ENCODE measurements at regions not wholly inside any gene's neighbourhood (a gene's known extent, or its start where the extent isn't known, plus 50 kb on each side); places are given as distances from the start of the nearest gene placed in this dataset.

DNA sequence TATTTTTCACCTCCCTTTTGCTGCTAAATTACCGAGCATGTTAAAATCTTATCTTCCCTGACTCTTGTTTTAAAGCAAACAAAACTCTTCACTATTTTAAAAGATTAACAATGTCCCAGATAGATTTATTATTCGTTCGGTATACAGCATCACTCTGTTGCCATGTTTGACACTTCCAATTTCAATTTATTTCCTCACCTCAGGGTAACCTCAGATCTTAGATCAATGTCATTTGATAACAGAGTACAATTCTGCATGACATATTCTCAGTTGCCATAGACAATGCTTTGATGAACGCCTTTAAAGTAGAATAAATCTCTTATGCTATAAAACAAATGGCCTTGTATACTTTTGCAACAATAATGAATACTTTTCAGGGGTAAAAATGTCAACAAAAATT, 1078.1 kb upstream of the IGFBP7 start:
- no peak for DNase-seq

DNA sequence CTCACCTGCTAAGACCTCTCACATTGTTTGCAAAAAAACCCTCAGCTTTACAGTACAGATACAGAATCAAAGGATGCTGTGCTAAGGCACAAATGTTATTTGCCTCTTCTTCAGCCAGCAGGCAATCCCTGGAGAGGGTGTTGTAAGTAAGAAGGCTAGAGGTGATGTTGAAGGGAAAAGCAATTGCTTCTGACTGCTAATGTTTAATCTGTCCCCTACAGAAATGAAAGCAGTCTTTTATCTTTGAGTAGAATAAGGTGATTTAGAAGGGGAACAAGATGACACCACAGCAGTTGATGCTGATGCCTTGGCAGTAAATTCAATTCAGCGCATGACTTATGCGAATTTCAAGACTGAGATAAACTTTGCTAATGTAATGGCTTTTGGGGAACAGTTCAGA, 1064.8 kb upstream of the IGFBP7 start:
- DNase-seq, result no peak

DNA sequence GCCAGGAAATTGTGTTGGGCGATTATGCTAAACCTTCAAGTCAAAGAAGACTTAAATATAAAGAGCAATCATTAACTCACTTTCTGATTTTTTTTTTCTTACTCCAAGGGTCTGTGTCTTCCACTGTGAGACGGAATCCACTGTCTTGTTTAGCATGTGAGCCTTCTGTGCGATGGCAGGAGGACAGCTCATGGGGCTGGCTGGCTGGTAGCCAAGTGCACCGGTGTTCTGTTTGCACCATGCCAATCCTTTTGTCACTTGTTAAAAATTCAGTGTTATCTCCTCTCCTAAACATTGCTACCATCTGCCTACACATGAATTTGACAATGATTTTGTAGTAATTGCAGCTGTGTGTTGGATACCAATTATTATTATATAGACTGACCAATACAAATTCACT, 1056.3 kb upstream of the IGFBP7 start:
- peak in 2 of 3 experiments; percentile 3 to 52 for DNase-seq

DNA sequence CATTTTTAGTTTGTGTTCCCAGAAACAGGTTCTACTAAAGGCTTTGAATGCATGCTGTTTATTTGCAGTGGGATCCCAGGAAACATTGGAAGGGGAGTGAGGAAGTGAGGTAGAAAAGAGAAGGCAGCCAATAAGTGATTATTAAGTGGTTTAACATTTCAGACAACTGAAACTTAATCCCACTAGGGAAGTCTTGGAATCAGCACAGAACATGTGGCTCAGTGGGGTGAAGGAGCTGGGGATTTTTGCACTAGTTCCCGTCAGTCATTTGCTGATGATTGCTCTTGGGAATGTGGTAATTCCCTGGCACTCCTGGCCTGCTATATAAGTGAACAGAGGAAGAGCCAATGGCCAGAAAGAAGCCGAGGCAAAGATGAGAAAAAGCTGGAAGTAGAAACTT, 1053.0 kb upstream of the IGFBP7 start:
- no peak for DNase-seq

DNA sequence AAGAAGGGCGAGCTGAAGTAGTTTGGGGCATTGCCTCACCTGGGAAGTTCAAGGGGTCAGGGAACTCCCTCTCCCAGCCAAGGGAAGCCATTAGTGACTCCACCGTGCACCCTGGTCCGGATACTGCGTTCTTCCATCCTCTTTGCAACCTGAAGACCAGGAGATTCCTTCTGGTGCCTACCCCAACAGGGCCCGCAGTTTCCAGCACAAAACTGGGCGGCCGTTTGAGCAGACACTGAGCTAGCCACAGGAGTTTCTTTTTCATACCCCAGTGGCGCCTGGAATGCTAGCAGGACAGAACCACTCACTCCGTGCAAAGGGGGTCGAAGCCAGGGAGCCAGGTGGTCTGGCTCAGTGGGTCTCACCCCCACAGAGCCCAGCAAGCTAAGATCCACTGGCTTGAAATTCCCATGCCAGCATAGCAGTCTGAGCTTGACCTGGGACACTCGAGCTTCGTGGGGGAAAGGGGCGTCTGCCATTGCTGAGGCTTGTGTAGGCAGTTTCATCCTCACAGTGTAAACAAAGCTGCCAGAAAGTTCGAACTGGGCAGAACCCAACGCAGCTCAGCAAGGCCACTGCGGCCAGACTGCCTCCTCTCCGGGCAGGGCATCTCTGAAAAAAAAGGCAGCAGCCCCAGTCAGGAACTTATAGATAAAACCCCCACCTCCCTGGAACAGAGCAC, 1039.4 kb upstream of the IGFBP7 start:
- DNase-seq, result no peak

DNA sequence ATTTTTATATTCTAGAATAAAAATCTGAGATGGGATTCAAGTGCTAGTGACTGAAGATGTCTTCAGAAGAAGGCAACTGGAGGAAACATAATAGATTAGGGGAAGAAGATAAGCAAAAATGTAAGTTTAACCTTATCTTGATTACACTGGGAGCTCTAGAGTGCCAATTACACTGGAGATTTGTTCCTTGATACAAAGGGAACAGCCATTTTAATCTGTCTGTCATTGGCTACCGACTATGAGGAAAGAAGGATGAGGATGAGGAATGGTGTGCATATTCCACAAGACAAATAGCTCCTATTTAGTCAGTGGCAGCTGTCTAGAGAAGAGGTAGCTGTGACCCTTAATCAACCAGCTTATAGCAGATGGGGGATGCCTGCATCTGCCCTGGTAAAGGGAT, 1034.5 kb upstream of the IGFBP7 start:
- no peak for DNase-seq

DNA sequence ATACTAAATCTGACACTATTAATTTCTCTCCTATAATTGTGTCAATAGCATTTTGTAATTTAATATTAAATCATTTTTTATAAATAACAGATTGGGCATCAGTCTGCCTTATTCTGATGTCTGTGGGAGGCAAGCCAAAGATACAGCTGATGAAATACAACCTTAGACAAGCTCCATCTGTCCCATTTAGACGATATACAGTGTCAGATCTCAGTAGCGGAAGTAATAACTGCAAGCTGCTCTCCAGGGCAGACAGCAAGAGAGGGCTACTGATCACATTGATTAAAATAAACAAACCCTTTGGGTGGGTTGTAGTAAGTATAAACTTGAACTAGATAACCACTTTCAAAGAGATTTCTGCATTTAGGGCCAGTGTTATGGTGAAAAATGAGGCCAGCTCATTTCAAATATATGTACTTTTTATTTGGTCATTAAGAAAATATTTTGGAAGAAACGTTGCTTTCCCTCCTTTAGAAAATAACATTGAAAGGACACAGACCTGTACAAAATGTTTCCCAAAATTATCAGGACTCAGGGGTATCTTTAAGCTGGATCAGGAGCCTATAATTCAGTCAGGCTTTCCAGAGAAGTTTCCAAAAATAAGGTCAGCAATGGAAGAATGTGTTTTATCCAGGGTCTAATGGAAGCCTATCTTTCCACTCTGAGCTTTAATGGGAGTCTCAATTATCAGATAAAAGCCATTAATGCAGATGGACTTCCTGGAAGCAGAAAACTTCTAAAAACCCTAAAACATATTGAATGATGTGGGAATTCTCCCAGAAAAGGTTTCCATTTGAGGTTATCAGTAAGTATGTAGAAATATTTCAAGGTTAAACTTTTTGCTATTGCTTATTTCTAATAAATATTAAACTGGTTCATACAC, 1028.8 kb upstream of the IGFBP7 start:
- no peak for DNase-seq

DNA sequence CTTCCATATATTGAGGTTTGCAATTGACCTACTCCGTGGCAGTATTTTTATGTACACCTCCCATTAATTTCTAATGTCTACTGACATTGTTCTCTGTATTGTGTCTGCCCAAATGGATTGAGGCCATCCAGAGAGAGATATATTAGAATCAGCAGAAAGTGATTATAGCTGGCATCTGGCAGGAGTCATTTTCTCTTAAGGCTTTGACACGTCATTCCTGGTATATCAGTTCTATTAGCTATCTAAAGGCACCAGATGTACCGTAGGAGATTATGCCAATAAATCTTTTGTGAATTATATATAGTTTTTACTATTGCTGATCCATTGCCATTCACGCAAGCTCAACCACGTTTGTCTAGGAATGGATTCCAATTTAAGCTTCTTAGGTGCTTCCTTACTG, 1026.4 kb upstream of the IGFBP7 start:
- DNase-seq, result no peak

DNA sequence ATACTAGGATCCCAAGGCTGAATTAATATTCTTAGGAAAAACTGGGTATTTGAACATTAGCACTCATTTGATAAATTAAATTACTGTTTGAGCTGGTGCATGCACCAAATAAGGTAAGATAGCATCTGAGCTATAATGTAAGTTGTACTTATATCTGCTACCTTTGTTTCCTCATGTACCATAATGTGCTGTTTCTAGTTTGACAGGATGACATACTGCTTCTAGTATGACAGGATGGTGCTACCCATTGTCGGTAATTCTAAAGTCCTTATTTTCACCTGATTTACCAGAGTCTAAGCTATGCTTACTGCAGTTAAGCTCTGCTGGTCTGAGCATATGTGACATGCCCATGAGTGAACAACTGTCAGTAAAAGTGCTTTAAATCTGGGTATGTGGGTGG, 1017.5 kb upstream of the IGFBP7 start:
- no peak for DNase-seq

DNA sequence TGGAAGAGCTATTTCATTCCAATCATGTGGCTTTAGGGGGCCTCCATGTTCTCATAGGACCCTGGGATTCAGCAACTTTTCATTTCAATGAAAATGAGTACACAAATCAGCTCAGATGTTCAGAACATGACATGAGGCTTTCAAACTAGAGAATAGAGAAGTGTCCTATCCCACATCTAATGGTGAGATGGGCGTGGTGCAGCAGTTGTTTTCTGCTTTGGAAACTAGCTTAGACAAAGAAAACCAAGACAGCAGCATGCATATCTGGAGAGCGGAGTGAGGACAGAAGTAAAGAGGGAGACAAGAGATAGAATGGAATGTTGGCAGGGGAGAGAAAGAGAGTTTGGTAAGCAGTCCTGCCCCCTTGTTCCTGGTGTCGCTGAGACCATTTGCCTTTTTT, 1009.1 kb upstream of the IGFBP7 start:
- no peak for DNase-seq

DNA sequence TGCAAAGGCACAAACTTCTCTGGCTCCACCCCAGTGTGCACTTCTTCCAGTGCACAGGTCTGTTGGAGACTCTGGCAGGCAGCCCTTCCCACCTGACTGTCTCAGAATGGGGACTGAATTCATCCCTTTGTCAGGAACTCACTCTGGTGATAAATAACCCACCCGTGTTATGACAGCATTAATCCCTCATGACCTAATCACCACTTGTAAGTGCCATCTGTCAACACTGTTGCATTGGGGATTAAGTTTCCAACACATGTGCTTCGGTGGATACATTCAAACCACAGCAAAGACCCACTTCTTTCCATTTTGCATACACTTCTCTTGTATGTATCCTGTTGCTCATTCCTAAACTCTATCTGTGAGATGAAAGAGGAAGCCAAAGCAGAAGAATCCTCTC, 1002.9 kb upstream of the IGFBP7 start:
- DNase-seq, result peak in 2 of 3 experiments; percentile 25 to 74

DNA sequence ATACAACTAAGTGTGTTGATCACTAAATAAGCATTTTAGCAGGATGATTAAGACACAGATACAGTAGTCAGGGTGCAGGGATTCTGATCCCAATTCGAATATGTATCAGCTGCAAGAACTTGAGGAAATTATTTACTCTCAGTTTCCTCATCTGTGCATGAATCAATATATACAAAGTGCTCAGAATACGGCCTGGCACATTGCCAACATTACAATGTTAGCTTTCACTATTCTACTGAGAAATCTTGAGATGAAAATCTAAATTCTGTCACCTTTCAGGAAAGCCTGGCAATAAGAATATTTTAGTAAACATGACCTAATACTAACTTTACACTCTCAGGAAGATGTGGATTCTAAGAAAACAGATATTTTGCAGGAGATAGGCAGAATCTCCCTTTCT, 1001.6 kb upstream of the IGFBP7 start:
- peak in 1 of 3 experiments; percentile 15 for DNase-seq

DNA sequence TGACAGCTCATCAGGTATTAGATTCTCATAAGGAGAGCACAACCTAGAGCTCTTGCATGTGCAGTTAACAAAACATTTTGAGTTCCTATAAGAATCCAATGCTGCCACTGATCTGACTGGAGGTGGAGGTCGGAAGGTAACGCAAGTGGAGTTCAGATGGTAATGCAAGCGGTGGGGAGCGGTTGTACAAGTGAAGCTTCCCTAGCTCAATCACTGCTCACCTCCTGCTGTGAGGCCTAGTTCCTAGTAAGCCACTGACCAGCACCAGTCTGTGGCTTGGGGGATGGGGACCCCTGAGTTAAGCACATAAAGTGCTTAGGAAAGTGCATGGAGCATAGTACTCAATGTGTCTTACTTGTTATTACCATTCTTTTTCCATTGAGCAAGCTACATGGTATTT, 983.2 kb upstream of the IGFBP7 start:
- DNase-seq, result no peak

DNA sequence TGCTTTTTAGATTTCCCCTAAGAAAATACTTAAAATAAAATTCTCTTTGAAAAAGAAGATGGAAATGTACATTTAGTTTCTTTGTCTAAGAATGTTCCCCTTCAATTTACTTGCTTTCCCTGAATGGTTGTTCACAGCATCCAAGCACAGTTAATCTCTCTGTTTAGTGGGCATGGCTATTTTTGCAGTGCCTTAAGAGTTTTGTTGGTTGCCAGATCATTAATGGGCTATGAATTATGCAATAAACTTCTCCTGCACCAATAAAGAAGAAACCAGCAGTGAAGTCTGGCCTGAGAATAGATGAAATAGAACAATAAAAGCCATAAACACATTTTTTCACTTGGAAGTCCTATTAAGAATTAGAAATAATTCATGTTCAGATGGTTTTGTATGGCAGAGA, 980.4 kb upstream of the IGFBP7 start:
- no peak for DNase-seq

DNA sequence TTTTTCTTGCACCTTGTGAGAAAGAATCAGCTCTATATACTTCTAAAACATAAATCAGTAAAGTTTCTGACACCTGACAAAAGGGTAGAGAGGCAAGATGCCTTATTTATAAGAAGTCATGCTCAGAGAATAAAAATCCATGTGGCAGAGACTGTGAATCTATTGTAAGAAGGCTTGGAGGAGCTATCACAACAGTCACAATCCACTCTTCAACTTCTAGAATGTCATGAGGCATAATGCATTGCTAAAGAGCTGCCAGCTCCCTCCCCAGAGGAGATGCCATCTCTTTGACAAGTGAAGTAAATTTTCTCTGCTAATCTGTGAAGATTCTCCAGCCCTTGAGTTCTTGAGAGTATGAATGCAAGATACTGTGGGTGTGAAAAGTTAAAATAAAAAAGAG, 971.2 kb upstream of the IGFBP7 start:
- DNase-seq, result no peak

DNA sequence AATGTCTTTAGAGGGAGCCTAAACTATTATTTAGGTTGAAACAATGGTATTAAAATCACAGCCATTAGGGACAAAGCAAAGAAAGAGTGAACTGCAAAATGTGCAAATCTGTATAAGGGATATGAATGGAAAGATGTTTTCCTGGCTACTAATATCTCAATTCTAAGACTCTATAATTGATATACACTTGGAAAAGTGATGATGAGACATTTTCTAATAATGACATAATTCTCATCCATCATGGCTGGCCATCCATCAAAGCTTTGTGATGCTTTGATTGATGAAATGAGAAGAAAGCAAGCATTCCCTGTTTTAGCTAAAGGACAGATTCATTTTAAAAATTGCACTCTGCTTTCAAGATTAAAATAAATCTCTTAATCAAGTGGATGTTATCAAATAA, 965.5 kb upstream of the IGFBP7 start:
- DNase-seq, result no peak

DNA sequence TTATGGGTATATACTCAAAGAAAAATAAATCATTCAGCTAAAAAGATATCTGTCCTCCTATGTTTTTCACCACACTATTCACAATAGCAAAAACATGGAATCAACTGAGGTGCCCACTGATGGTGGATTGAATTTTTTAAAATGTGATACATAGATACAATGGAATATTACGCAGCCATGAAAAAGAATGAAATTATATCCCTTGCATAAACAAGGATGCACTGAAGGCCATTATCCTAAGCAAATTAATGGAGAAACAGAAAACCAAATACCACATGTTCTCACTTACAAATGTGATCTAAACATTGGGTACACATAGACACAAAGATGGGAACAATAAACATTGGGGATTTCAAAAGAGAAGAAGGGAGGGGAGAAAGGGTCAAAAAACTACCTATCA, 964.2 kb upstream of the IGFBP7 start:
- DNase-seq, result peak in 1 of 3 experiments; percentile 5

DNA sequence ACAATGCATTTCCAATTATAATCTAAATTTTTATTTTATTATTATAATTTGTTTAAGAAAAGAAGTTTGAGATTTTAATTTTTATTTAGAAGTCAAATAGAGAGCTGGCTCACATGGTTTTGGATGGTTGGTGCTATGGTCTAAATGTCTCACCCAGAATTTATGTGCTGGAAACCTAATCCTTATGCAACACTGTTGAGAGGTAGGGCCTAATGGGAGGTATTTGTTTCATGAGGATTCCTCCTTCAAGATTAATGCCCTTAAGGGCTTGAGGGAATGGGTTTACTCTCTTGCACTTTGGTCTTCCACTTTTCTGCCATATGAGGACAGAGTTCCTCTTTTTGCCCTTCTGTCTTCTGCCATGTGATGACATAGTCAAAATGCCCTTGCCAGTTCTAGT, 960.5 kb upstream of the IGFBP7 start:
- no peak for DNase-seq

DNA sequence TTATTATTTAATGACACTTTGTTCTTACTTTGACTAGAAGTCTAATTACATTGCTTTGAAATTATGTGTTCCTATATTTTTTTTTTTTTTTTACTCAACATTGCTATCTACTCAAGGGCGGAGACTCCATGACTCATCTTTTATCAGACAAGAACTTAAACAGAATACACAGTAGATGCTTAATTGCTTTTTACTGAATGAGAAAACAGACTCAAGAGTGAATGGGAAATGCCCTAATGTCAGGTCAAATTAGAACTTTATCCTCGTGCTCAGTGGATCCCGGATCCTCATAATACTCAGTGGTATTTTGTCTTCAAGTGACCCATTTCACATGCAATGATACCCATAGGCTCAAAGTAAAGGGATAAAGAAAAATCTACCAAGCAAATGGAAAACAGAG, 954.5 kb upstream of the IGFBP7 start:
- no peak for DNase-seq

DNA sequence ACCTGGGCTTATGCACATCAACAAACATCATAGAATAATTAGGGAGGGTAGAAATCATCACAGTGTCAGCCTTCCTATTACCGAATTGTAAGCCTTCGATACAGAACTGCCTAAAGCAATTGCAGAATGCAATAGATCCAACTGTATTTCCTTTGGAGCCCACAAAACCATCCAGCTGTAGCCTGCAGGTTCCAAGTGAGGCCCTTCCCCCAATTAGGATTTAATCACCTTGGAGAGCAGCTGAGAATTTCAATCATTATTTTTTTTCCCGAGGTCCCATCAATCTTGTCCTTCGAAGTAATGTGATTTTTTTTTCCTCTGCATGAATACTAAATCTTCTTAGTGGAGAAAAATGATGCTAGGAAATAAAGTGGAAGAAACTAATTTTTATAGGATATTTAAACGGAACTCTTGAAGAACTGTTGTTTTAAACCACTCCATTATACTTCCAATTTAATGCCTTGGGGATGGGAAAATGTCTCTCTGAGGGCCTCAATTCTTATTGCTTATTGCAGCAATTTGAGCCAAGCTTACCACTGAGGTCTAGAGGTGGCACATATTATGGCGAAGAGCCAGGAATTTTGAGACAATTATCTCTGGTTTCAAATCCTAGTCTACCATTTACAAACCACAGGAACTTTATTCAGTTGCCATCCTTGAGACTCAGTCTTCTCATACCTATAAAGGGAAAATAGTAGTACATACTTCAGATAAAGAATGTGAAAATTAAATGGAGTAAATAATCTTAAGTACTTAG, 953.4 kb upstream of the IGFBP7 start:
- DNase-seq, result peak in 1 of 3 experiments; percentile 42

DNA sequence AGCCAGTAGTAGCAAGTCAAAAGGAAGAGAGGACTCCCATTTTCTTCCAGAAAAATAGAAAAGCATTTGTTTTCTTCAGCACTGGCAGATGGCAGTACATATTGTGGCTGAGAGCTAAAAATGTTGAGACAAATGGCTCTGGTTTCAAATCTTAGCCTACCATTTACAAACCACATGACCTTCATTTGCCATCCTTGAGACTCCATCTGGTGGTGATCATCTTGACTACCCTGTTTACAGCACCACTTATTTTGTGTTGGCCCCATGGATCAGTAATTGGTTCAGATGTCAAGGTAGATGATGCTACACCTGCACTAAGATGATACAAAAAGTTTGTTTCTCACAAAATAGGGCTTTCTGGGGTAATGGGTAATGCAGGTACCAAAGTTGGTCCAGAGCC, 951.8 kb upstream of the IGFBP7 start:
- peak in 1 of 3 experiments; percentile 4 for DNase-seq

DNA sequence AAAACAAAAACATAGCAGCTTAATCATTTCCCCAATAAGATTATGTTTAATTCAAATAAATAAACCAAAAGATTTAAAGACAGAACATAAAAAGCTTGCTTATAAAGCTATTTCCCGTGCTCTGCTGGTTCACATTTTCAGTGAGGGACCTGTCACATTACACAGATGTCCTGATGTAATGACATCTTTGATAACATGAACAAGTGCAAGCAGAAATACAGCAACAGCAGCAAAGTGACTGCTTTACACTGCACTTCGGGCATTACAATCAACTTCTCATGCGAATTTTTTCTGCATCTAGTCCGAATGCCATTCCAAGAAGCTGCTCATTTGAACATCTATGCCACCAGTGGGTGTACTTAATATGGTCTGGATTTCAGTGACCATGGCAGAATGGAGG, 940.3 kb upstream of the IGFBP7 start:
- no peak for DNase-seq

DNA sequence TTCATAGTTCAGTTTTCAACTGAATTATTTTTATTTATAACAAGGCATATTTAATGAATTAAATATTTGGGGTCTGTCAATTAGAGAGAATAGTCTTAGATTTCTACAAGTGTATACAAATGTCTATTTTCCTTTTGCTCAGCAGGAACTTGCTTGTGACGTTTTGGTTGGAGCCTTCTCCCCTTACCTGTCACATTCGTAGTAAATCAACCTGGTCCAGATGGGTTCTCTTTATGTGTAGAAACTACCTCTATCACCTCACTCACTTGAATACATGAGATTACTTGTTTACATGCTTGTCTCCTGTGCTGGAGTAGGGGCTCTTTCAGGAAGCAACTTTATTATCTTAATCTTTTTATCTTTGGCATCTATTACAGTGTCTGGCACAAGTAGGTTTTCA, 938.3 kb upstream of the IGFBP7 start:
- DNase-seq, result peak in 1 of 3 experiments; percentile 7

DNA sequence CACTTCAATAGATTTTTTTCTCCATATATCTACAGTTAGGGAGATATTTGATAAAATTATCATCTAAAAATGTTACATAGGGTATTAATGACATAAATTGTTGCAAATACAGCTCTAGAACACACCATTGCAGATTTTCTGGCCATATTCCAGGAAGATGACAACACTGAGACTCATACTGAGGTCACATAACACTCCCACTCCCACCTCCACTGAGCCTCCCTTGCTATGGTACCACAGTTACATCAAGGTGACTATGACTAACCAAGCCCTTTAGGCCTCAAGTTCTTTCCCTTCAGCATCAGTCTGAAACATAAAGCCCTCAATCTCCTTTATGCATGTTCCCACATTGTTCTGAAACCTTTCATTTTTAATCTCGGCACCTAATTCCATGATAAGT, 932.0 kb upstream of the IGFBP7 start:
- DNase-seq, result no peak

All from NCI-H1417 (cell line).